HG03159 (cell line): ENCODE measurements at regions not wholly inside any gene's neighbourhood (a gene's known extent, or its start where the extent isn't known, plus 50 kb on each side); places are given as distances from the start of the nearest gene placed in this dataset.

Experiments
- ATAC-seq: cut with Tn5 transposase; IDR thresholded peaks from one replicate; pipeline ENCODE4 v1.9.1; 2021; ENCODE audit warnings: mild to moderate bottlenecking, moderate library complexity; ENCODE audit not compliant: unreplicated experiment

GRCh38 chr6:145318952-145319351 is 416.4 kb downstream of the EPM2A start:
- no peak for ATAC-seq

DNA sequence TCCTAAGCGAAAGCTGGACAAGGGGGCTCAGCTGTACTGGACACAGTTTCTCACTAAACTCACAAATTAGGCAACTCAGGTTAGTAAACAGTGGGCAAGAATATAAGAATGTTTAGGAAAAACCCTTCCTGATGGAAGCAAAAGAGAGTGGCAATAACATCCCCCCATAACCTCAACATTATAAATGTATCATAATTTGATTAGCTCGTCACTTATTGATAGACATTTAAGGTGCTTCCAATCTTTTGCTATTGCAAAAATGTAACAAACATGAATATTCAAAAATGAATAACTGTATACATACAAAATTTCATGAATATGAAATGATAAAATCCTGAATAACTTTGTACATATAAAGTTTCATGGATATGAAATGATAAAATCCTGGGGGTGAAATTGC is 415.7 kb downstream of the EPM2A start:
- ATAC-seq = no peak

DNA sequence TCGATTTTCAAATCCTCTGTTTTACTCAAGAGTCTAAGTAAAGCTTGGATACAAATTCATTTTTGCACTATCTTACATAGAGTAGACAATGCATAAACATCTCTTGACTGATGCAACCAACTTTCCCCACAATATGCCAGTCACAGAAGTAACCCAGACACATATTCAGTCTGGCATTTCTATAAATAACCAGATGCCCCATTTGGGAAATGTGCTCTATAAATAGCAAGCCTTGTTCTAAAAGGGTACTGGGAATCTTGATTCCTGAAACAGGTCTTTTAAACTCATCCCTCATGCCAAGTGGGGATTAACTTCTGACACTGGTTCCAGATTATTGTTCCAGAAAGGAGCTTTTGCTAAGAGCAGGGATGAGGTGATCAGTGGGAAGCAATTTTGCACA is 411.7 kb downstream of the EPM2A start:
- ATAC-seq = no peak

- ATAC-seq = no peak
Measured at GRCh38 chr6:145327586-145327985, 407.7 kb downstream of the EPM2A start.

DNA sequence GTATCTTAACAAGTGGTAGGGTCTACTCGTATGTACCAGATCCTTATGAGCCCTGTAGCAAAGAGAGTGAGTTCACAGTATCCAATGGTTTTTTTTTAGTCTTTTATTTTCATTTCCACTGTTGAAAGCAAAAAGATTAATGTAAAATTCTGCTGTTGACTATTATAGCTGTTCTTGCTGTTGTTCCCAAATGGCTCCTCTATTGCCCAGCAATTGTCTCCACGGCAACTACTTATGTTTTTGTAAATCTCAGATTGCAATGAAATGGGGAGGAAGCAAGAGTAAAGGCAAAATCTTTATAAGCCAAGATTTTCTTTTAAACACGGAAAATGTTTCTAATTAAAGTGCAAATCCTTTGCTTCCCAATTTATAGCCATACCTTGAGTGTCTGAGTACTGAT is 406.1 kb downstream of the EPM2A start:
- ATAC-seq = no peak

DNA sequence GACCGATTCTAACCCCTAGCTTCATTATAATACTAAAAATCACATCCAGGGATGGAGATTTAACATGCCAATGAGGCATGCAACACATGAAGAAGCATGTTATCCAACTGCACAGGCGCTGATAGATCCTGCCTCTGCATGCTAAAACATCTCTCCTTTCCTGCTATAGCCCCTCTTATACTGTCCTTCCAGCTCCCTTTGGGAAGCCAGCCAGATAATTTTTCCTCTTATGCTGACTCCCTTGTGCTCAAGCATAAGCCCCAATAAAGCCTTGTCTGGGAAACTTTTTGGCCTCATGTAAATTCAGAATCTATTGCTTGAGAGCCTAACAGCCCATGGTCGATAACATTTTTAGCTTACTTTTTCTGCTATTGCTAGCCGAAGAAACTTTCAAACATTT is 404.3 kb downstream of the EPM2A start:
- ATAC-seq = no peak

GRCh38 chr6:145332011-145332410 is 403.3 kb downstream of the EPM2A start:
- no peak for ATAC-seq

DNA sequence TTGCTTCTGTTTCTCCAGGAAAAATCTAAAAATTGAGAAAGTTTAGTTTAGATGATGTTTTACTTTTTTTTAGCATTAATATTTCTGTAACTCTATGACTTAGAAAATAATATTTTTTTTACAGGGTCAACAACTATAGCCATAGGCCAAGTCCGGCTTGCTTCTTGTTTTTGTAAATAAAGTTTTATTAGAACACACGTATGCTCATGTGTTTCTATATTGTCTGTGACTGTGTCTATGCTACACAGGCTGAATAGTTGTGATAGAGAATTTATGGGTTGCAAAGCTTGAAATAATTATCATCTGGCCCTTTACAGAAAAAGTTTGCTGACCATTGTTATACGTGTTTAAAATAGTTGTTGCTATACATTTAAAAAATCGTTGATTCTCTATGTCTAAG is 399.2 kb downstream of the EPM2A start:
- no peak for ATAC-seq

- ATAC-seq = no peak
Measured at GRCh38 chr6:145339089-145339488, 396.2 kb downstream of the EPM2A start.

DNA sequence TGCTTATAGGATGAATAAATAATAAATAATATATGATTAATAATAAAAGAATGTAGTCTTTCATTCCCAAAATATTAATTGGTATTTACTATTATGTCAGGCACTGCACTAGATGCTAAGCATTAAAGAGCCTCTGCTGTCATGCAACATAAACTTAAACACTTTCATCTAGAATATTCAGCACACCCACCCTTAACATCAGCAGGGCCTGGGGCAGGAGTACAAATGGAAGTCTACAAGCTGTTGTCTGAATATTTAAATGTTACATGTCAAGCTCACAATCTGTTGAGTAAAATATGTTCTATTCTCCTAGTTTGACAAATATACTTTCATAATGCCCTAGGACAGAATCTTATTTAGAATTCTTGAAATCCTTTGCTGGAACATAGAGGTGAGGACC is 395.1 kb downstream of the EPM2A start:
- no peak for ATAC-seq

GRCh38 chr6:145345094-145345493 is 390.2 kb downstream of the EPM2A start:
- ATAC-seq = no peak

DNA sequence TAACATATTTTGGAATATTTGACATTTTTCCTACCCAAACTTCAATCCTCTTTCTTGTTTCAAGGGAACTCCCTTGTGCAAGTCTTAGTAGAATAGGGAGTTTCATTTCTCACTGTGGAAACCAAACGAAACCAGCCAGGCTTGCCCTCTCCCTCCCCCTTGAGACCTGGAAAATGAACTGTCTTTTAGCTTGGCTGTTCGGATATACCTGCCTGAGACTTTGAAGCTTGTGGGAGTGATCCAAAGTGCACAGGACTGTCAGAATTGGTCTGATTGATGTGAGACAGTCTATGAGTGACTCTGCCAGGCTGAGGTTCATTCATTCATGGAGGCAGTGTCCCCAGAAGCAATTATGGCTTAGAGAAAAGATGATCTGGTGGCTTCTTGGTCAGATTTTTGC is 388.1 kb downstream of the EPM2A start:
- no peak for ATAC-seq

- peak; percentile 78 for ATAC-seq
Measured at GRCh38 chr6:145349950-145350510, 385.3 kb downstream of the EPM2A start.

DNA sequence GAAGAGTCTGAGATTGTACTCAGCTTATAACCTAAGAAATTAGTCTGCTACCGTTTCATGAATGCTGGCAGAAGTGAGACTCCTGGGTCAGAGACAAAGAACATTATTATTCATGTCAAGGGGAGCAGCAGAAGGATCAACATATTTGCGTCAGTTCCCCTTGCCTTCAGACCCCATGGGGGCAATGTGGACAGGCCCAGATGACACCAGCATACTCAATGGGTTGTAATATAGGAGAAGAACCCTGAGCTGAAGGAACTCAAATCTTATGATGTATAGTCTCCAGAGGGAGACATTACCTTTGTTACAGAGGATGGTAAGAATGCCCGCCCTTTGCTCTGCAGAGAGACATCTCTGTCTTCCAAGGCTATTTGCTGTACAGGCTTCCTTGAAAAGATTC is 384.4 kb downstream of the EPM2A start:
- ATAC-seq = no peak

- ATAC-seq = no peak
Measured at GRCh38 chr6:145352382-145353080, 382.8 kb downstream of the EPM2A start.

GRCh38 chr6:145360865-145361264 is 374.5 kb downstream of the EPM2A start:
- no peak for ATAC-seq

DNA sequence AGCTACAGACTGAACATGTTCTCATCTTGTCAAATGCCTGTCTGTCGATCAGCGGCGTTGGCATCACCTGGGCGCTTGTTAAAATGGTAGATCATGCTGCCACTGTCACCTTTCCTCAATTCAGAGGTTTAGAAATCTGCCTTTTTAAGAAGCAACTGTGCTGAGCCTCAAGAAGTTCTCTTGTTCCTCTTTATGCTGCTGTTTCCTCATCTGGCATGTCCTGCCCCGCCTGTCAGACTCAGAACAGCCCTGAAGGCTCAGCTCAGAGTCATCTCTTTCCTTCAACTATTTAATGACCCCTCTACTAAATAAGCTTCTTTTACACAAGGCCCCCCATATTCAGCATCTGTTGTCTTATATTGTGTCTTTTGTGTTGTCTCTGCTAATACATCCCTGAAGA is 368.2 kb downstream of the EPM2A start:
- no peak for ATAC-seq

- no peak for ATAC-seq
Measured at GRCh38 chr6:145368075-145368474, 367.2 kb downstream of the EPM2A start.

DNA sequence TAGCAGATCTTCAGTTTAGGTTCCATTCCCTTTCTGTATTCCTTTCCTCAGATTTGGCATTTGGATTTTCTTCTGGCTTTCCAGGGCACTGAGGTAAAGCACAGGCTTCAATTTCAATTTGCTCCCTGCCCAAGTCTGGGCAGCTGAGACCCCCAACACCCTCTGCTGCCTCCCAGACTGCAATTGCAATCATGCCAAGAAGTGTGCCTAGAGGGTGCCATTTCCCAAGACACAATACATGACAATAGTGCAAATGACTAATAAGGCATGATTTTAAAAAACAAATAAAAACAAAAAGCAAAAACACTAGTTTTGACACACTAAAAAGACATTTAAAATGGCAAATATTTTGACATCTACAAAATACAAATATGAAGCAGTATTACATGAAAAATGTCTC is 364.8 kb downstream of the EPM2A start:
- ATAC-seq = no peak

DNA sequence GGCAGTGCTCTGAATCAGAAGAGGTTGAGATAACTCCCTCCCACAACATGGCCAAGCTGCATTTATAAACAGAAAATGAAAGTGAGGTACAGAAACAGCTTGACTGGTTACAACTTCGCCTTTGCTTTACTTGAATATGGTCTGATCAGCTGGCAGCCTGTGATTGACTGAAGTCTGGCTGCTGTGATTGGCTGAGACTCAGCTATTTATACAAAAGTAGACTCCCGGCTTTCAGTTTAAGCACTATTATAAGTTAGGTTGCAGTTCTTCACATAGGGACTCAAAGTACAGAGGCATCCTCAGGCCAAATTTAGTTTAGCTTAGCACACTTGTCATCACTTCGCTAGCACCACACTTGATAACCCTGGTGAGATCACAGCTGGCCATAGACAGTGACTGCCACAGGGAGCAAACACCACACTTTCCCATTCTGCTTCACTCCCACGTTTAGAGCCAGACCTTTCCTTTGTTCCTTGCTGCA is 362.6 kb downstream of the EPM2A start:
- ATAC-seq = peak; percentile 98

- no peak for ATAC-seq
Measured at GRCh38 chr6:145373826-145374225, 361.5 kb downstream of the EPM2A start.

GRCh38 chr6:145374570-145374969 is 360.8 kb downstream of the EPM2A start:
- no peak for ATAC-seq

- no peak for ATAC-seq
Measured at GRCh38 chr6:145375502-145375901, 359.8 kb downstream of the EPM2A start.
